Mesendoderm (in vitro differentiated cells): ENCODE measurements at regions not wholly inside any gene's neighbourhood (a gene's known extent, or its start where the extent isn't known, plus 50 kb on each side); places are given as distances from the start of the nearest gene placed in this dataset.

Source experiments
- DNase-seq: peaks from one replicate; pipeline ENCODE4 v3.0.0; 2013
- H2AK5ac ChIP-seq: 2 replicates; pipeline ENCODE4 v1.6.1; 2013; ENCODE audit warnings: low read length, inconsistent platforms
- H2BK120ac ChIP-seq: 2 replicates; pipeline ENCODE4 v1.6.1; 2013; ENCODE audit warnings: low read depth, mild to moderate bottlenecking, low read length, moderate library complexity, mixed read lengths
- H2BK15ac ChIP-seq: replicated peaks from 2 replicates; pipeline ENCODE4 v1.6.1; 2013; ENCODE audit warnings: low read depth, mild to moderate bottlenecking, moderate library complexity
- H2BK5ac ChIP-seq: 2 replicates; pipeline ENCODE4 v1.6.1; 2013; ENCODE audit warnings: low read length, inconsistent platforms
- H3K18ac ChIP-seq: 2 replicates; pipeline ENCODE4 v1.6.1; 2013; ENCODE audit warnings: mild to moderate bottlenecking, low read length, mixed read lengths
- H3K23ac ChIP-seq: one replicate; pipeline ENCODE4 v1.6.1; 2013; ENCODE audit warnings: low read length
- H3K27ac ChIP-seq: 2 replicates; pipeline ENCODE4 v1.5.1; 2013; ENCODE audit warnings: low read depth, mild to moderate bottlenecking, inconsistent platforms, low read length, moderate library complexity
- H3K27me3 ChIP-seq: 2 replicates; pipeline ENCODE4 v1.6.1; 2013; ENCODE audit warnings: low read length, control low read depth, mild to moderate bottlenecking, inconsistent platforms; ENCODE audit not compliant: insufficient read depth, poor library complexity
- H3K36me3 ChIP-seq: 2 replicates; pipeline ENCODE4 v1.6.1; 2013; ENCODE audit warnings: low read length, inconsistent platforms; ENCODE audit not compliant: control insufficient read depth, insufficient read depth
- H3K4ac ChIP-seq: one replicate; pipeline ENCODE4 v1.6.1; 2013; ENCODE audit warnings: low read depth, mild to moderate bottlenecking, low read length, moderate library complexity
- H3K4me1 ChIP-seq: 2 replicates; pipeline ENCODE4 v1.6.1; 2013; ENCODE audit warnings: low read depth, low read length, inconsistent platforms; ENCODE audit not compliant: control insufficient read depth
- H3K4me2 ChIP-seq: 2 replicates; pipeline ENCODE4 v1.6.1; 2013; ENCODE audit warnings: low read length
- H3K4me3 ChIP-seq: 2 replicates; pipeline ENCODE4 v1.5.1; 2013; ENCODE audit warnings: mild to moderate bottlenecking, low read length
- H3K56ac ChIP-seq: one replicate; pipeline ENCODE4 v1.6.1; 2013; ENCODE audit warnings: low read length
- H3K79me1 ChIP-seq: 2 replicates; pipeline ENCODE4 v1.6.1; 2013; ENCODE audit warnings: low read length, inconsistent platforms
- H3K79me2 ChIP-seq: 2 replicates; pipeline ENCODE4 v1.6.1; 2013; ENCODE audit warnings: mild to moderate bottlenecking, low read length; ENCODE audit not compliant: control insufficient read depth, insufficient read depth
- H3K9ac ChIP-seq: 2 replicates; pipeline ENCODE4 v1.6.1; 2013; ENCODE audit warnings: low read length, inconsistent platforms
- H4K5ac ChIP-seq: one replicate; pipeline ENCODE4 v1.6.1; 2013; ENCODE audit warnings: low read length
- H4K8ac ChIP-seq: one replicate; pipeline ENCODE4 v1.6.1; 2013; ENCODE audit warnings: low read depth, mild to moderate bottlenecking, control low read depth, low read length, moderate library complexity
- WGBS: extraction: QIAGEN DNeasy Blood & Tissue Kit; methylation state at CpG from one replicate; pipeline ENCODE4 v1.1.7; 2013; ENCODE audit warnings: low lambda C conversion rate, missing lambda C conversion rate; ENCODE audit not compliant: insufficient coverage; ENCODE audit errors: extremely low coverage; 5-methylcytosine and 5-hydroxymethylcytosine counted together

GRCh38 chr5:129228577-129228976 is 134.0 kb downstream of the ISOC1 start:
- H3K4me2 ChIP-seq = no peak overlapping the region

GRCh38 chr5:129241755-129242154 is 147.2 kb downstream of the ISOC1 start:
- no peak overlapping the region for H3K27ac ChIP-seq
- no peak overlapping the region for H3K4me2 ChIP-seq
- H2AK5ac ChIP-seq = no peak overlapping the region
- no peaks in the 10 kb centered on the region for H3K79me1 ChIP-seq
- no peak overlapping the region for H3K4me3 ChIP-seq
- H3K36me3 ChIP-seq = no peaks in the 10 kb centered on the region
- H3K18ac ChIP-seq = no peak overlapping the region
- no peaks in the 10 kb centered on the region for H3K27me3 ChIP-seq
- no peak overlapping the region for H2BK15ac ChIP-seq
- no peak overlapping the region for H4K8ac ChIP-seq
- DNase-seq = peak; percentile 27
- no peak overlapping the region for H3K23ac ChIP-seq
- no CpG with 5 or more reads among the region's 2 CpGs for WGBS
- no peak overlapping the region for H3K56ac ChIP-seq
- H3K9ac ChIP-seq = no peak overlapping the region
- no peak overlapping the region for H4K5ac ChIP-seq
- H3K4me1 ChIP-seq = no peaks in the 10 kb centered on the region
- H3K4ac ChIP-seq = no peak overlapping the region
- H2BK5ac ChIP-seq = no peak overlapping the region
- H3K79me2 ChIP-seq = no peaks in the 10 kb centered on the region
- H2BK120ac ChIP-seq = no peak overlapping the region

More at GRCh38 chr5:129228577-129228976, 134.0 kb downstream of the ISOC1 start:
- Histone ChIP-seq H3K23ac (no peak overlapping the region), H4K8ac (no peak overlapping the region), H2BK120ac (no peak overlapping the region), H3K4me1 (no peaks in the 10 kb centered on the region), H3K4me3 (no peak overlapping the region), H3K27me3 (no peaks in the 10 kb centered on the region), H3K79me2 (no peaks in the 10 kb centered on the region), H3K56ac (no peak overlapping the region), H3K4ac (no peak overlapping the region), H3K79me1 (no peaks in the 10 kb centered on the region), H3K18ac (no peak overlapping the region), H3K9ac (no peak overlapping the region), H2AK5ac (no peak overlapping the region), H3K27ac (no peak overlapping the region), H3K36me3 (no peaks in the 10 kb centered on the region), H4K5ac (no peak overlapping the region), H2BK5ac (no peak overlapping the region), H2BK15ac (no peak overlapping the region)
- WGBS = no CpG with 5 or more reads among the region's 3 CpGs
- no peak for DNase-seq

GRCh38 chr5:129243039-129243438 is 148.5 kb downstream of the ISOC1 start:
- no peak overlapping the region for H4K5ac ChIP-seq
- H3K79me2 ChIP-seq = no peaks in the 10 kb centered on the region
- H3K36me3 ChIP-seq = no peaks in the 10 kb centered on the region
- no peak overlapping the region for H3K27ac ChIP-seq
- H2BK5ac ChIP-seq = no peak overlapping the region
- H3K27me3 ChIP-seq = no peaks in the 10 kb centered on the region
- H3K9ac ChIP-seq = no peak overlapping the region
- H2BK120ac ChIP-seq = no peak overlapping the region
- no peak overlapping the region for H2AK5ac ChIP-seq
- H3K4me2 ChIP-seq = no peak overlapping the region
- no peaks in the 10 kb centered on the region for H3K79me1 ChIP-seq
- no peak overlapping the region for H4K8ac ChIP-seq
- no peak overlapping the region for H2BK15ac ChIP-seq
- no peak overlapping the region for H3K56ac ChIP-seq
- no peak overlapping the region for H3K4me3 ChIP-seq
- DNase-seq = no peak
- no peaks in the 10 kb centered on the region for H3K4me1 ChIP-seq
- no CpG with 5 or more reads among the region's 1 CpG for WGBS
- H3K4ac ChIP-seq = no peak overlapping the region
- H3K18ac ChIP-seq = no peak overlapping the region
- no peak overlapping the region for H3K23ac ChIP-seq

- Histone ChIP-seq H3K18ac (no peak overlapping the region), H3K4me3 (no peak overlapping the region)
Observed at GRCh38 chr5:129244478-129244877, 149.9 kb downstream of the ISOC1 start.

GRCh38 chr5:129245489-129245888 is 150.9 kb downstream of the ISOC1 start:
- no peak overlapping the region for H3K18ac ChIP-seq
- H3K27ac ChIP-seq = no peak overlapping the region
- no peak overlapping the region for H3K4me3 ChIP-seq
- no peaks in the 10 kb centered on the region for H3K4me1 ChIP-seq
- no peak overlapping the region for H3K56ac ChIP-seq
- no peak overlapping the region for H3K9ac ChIP-seq
- H2BK15ac ChIP-seq = no peak overlapping the region
- no peaks in the 10 kb centered on the region for H3K79me1 ChIP-seq
- no peak overlapping the region for H3K4ac ChIP-seq
- H4K5ac ChIP-seq = no peak overlapping the region
- no peak for DNase-seq
- no peak overlapping the region for H2BK120ac ChIP-seq
- H4K8ac ChIP-seq = no peak overlapping the region
- H3K79me2 ChIP-seq = no peaks in the 10 kb centered on the region
- H3K36me3 ChIP-seq = no peaks in the 10 kb centered on the region
- no peak overlapping the region for H3K23ac ChIP-seq
- no peak overlapping the region for H3K4me2 ChIP-seq
- H3K27me3 ChIP-seq = no peaks in the 10 kb centered on the region
- no peak overlapping the region for H2AK5ac ChIP-seq
- H2BK5ac ChIP-seq = no peak overlapping the region

More at GRCh38 chr5:129244478-129244877, 149.9 kb downstream of the ISOC1 start:
- WGBS = no CpG with 5 or more reads among the region's 1 CpG
- H2BK5ac ChIP-seq = no peak overlapping the region
- H3K4me2 ChIP-seq = no peak overlapping the region
- no peak overlapping the region for H2AK5ac ChIP-seq
- H3K79me1 ChIP-seq = no peaks in the 10 kb centered on the region
- no peak overlapping the region for H2BK15ac ChIP-seq
- H2BK120ac ChIP-seq = no peak overlapping the region
- no peak overlapping the region for H3K23ac ChIP-seq
- H3K56ac ChIP-seq = no peak overlapping the region
- DNase-seq = no peak
- no peak overlapping the region for H3K27ac ChIP-seq
- no peaks in the 10 kb centered on the region for H3K4me1 ChIP-seq
- no peak overlapping the region for H4K5ac ChIP-seq
- no peaks in the 10 kb centered on the region for H3K27me3 ChIP-seq
- H3K4ac ChIP-seq = no peak overlapping the region
- no peaks in the 10 kb centered on the region for H3K36me3 ChIP-seq
- H3K9ac ChIP-seq = no peak overlapping the region
- H3K79me2 ChIP-seq = no peaks in the 10 kb centered on the region
- H4K8ac ChIP-seq = no peak overlapping the region

- WGBS = no CpG with 5 or more reads among the region's 3 CpGs
- Histone ChIP-seq H3K4me3 (no peak overlapping the region), H2BK5ac (no peak overlapping the region), H3K4ac (no peak overlapping the region), H2BK120ac (no peak overlapping the region), H3K9ac (no peak overlapping the region), H3K4me2 (no peak overlapping the region), H3K56ac (no peak overlapping the region), H2AK5ac (no peak overlapping the region), H2BK15ac (no peak overlapping the region), H3K27ac (no peak overlapping the region), H3K36me3 (no peaks in the 10 kb centered on the region), H4K5ac (no peak overlapping the region), H3K18ac (no peak overlapping the region), H3K79me1 (no peaks in the 10 kb centered on the region), H3K27me3 (no peaks in the 10 kb centered on the region), H3K4me1 (no peaks in the 10 kb centered on the region), H3K79me2 (no peaks in the 10 kb centered on the region), H4K8ac (no peak overlapping the region), H3K23ac (no peak overlapping the region)
- no peak for DNase-seq
Observed at GRCh38 chr5:129246088-129246487, 151.5 kb downstream of the ISOC1 start.
